GM12865 (cell line): ENCODE measurements at regions not wholly inside any gene's neighbourhood (a gene's known extent, or its start where the extent isn't known, plus 50 kb on each side); places are given as distances from the start of the nearest gene placed in this dataset.

ENCODE experiments used
- DNase-seq: peaks from one replicate; pipeline ENCODE4 v3.0.0; 2010; ENCODE audit warnings: low read depth
- H3K4me3 ChIP-seq: 2 replicates; pipeline ENCODE4 v1.5.1; 2011; ENCODE audit warnings: mild to moderate bottlenecking, low read depth, low read length, control low read depth
- TF ChIP-seq, protein P1 (sequence below): IDR thresholded peaks from 2 replicates; pipeline ENCODE4 v1.5.1; 2011; ENCODE audit warnings: low read length, control low read depth, low read depth, inconsistent platforms; ENCODE audit not compliant: insufficient read depth; ENCODE audit errors: missing control alignments

- TF ChIP-seq, protein P1, sequence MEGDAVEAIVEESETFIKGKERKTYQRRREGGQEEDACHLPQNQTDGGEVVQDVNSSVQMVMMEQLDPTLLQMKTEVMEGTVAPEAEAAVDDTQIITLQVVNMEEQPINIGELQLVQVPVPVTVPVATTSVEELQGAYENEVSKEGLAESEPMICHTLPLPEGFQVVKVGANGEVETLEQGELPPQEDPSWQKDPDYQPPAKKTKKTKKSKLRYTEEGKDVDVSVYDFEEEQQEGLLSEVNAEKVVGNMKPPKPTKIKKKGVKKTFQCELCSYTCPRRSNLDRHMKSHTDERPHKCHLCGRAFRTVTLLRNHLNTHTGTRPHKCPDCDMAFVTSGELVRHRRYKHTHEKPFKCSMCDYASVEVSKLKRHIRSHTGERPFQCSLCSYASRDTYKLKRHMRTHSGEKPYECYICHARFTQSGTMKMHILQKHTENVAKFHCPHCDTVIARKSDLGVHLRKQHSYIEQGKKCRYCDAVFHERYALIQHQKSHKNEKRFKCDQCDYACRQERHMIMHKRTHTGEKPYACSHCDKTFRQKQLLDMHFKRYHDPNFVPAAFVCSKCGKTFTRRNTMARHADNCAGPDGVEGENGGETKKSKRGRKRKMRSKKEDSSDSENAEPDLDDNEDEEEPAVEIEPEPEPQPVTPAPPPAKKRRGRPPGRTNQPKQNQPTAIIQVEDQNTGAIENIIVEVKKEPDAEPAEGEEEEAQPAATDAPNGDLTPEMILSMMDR: no peak
- H3K4me3 ChIP-seq: no peak overlapping the region
- DNase-seq: no peak
These were observed 105.2 kb upstream of the TAF1B start for GRCh38 chr2:9738062-9738461.

- H3K4me3 ChIP-seq: peak overlapping the region; percentile 35
- DNase-seq: peak; percentile 77
- TF ChIP-seq, protein P1: no peak
These were observed 104.5 kb upstream of the TAF1B start for GRCh38 chr2:9738535-9739496.

DNA sequence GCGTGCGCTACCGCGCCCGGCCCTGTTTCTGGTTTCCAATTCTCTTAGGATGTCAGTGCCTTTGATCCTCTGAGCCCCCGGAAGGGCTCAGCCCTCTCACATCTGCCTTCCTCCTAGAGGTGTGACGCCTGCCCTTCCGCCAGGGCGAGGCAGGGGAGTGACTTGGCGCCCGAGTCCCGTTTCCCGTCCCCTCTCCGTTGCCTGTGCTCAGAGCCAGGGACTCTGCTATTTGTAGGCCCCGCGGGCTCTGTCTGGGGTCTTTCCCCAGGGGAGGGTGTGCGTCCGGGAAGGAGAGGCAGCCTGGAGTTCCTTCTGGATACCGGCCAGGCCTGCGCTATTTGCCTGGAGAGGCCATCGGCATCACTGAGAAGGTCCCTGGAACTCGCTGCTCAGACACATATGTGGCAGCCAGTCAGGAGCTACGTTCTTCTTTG lies 103.7 kb upstream of the TAF1B start:
- peak; percentile 78 for DNase-seq
- TF ChIP-seq, protein P1: no peak
- peak overlapping the region; percentile 35 for H3K4me3 ChIP-seq

DNA sequence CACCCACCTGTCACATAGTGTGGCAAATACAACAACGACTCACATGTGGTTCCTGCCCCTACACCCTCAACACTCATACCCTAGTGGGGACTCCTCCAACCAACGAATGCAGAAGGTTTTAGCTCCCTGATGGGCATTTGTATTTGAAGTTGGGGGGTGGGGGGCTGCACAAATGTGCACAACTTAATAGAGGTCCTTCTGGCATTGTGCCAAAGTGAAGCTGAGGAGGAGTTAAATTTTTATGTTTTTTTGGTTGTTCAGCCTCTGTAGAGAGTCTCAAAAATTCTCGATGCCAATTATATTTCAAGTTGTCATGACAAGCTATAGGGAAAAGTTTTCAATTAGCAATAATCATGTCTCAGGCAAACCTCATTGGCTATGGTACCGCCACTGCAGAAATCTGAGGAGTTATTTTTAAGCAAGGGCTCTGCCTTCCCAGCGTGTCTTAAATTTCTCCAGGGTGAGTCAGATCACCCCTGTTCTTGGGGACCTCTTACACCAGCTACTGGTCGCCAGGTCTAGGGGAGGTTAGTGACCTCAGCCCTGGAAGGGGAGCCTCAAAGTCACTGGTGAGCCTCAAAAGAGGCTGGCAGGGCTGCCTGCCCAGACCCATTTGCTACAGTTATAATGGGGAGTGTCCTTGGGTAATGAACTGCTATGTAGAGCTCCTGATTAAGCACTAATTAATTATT lies 102.7 kb upstream of the TAF1B start:
- no peak for DNase-seq
- TF ChIP-seq, protein P1: no peak
- H3K4me3 ChIP-seq: no peak overlapping the region

GRCh38 chr2:9741110-9741509 lies 102.2 kb upstream of the TAF1B start:
- DNase-seq: no peak
- no peak overlapping the region for H3K4me3 ChIP-seq
- TF ChIP-seq, protein P1: no peak

DNA sequence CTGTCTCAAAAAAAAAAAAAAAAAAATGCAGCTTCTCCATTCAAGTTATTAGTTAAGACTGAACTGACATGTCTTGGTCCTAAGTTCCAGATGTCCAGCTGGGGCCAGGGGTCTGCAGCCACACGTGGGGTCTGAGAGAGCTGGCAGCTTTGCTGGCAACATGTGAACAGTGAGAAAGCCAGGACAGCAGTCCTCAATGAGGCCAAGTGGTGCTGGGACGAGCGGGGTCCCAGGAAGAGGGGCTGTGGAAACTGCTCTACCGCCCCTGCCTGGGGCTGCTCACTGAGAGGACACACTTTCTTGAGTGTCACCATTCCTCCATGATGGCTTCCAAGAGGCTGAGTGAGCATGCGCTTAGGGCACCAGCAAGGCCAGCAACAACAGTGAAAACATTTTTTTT lies 100.7 kb upstream of the TAF1B start:
- H3K4me3 ChIP-seq: no peak overlapping the region
- TF ChIP-seq, protein P1: no peak
- no peak for DNase-seq
